SK-N-SH treated with all-trans-retinoic acid at 6 μM for 48 hours (cell line): ENCODE measurements at regions not wholly inside any gene's neighbourhood (a gene's known extent, or its start where the extent isn't known, plus 50 kb on each side); places are given as distances from the start of the nearest gene placed in this dataset.

Source experiments
- ATAC-seq: fragments of 200-7000 bp; cut with Tn5 transposase; 3 replicates; pipeline ENCODE4 v1.9.1; 2020; ENCODE audit warnings: mild to moderate bottlenecking, moderate library complexity
- ARNTL ChIP-seq: fragments of 450-650 bp; formaldehyde crosslinking; IDR thresholded peaks from 2 replicates; pipeline ENCODE4 v1.5.0; 2020; ENCODE audit warnings: low read depth, mild to moderate bottlenecking, moderate library complexity, borderline replicate concordance
- BACH2 ChIP-seq: fragments of 250-450 bp; sonication (Bioruptor Pico); IDR thresholded peaks from 2 replicates; pipeline ENCODE4 v1.9.0; 2021; ENCODE audit warnings: mild to moderate bottlenecking, borderline replicate concordance
- CSDC2 ChIP-seq: fragments of 250-450 bp; sonication (Bioruptor Pico); IDR thresholded peaks from 2 replicates; pipeline ENCODE4 v1.5.0; 2020; ENCODE audit warnings: mild to moderate bottlenecking, moderate library complexity
- ESRRG ChIP-seq: fragments of 250-450 bp; sonication (Bioruptor Pico); IDR thresholded peaks from 2 replicates; pipeline ENCODE4 v1.6.1; 2021; ENCODE audit warnings: mild to moderate bottlenecking
- GLIS3 ChIP-seq: fragments of 250-450 bp; sonication (Bioruptor Pico); IDR thresholded peaks from 2 replicates; pipeline ENCODE4 v1.5.0; 2020; ENCODE audit warnings: mild to moderate bottlenecking, moderate library complexity
- OSR1 ChIP-seq: fragments of 250-450 bp; sonication (Bioruptor Pico); IDR thresholded peaks from 2 replicates; pipeline ENCODE4 v1.8.0; 2022; ENCODE audit warnings: moderate library complexity, mild to moderate bottlenecking, inconsistent platforms
- PPARA ChIP-seq: fragments of 250-450 bp; sonication (Bioruptor Pico); IDR thresholded peaks from 2 replicates; pipeline ENCODE4 v1.5.0; 2020; ENCODE audit warnings: mild to moderate bottlenecking, borderline replicate concordance
- RARB ChIP-seq: fragments of 250-450 bp; sonication (Bioruptor Pico); IDR thresholded peaks from 2 replicates; pipeline ENCODE4 v1.8.0; 2021; ENCODE audit warnings: mild to moderate bottlenecking, moderate library complexity
- TCF4 ChIP-seq: fragments of 250-450 bp; sonication (Bioruptor Pico); IDR thresholded peaks from 2 replicates; pipeline ENCODE4 v1.8.0; 2021; ENCODE audit warnings: mild to moderate bottlenecking, moderate library complexity, borderline replicate concordance
- TOX ChIP-seq: fragments of 250-450 bp; sonication (Bioruptor Pico); IDR thresholded peaks from 2 replicates; pipeline ENCODE4 v1.8.0; 2021; ENCODE audit warnings: mild to moderate bottlenecking, moderate library complexity, borderline replicate concordance
- ZC3H10 ChIP-seq: fragments of 250-450 bp; sonication (Bioruptor Pico); IDR thresholded peaks from 2 replicates; pipeline ENCODE4 v1.5.1; 2021; ENCODE audit warnings: mild to moderate bottlenecking, moderate library complexity
- ZFP3 ChIP-seq: fragments of 250-450 bp; sonication (Bioruptor Pico); IDR thresholded peaks from 2 replicates; pipeline ENCODE4 v1.5.0; 2020; ENCODE audit warnings: mild to moderate bottlenecking, moderate library complexity
- ZFP30 ChIP-seq: fragments of 450-650 bp; formaldehyde crosslinking; IDR thresholded peaks from 2 replicates; pipeline ENCODE4 v1.5.0; 2022; ENCODE audit warnings: mild to moderate bottlenecking, moderate library complexity
- ZNF565 ChIP-seq: fragments of 450-650 bp; formaldehyde crosslinking; conservative IDR thresholded peaks from 2 replicates; pipeline ENCODE4 v1.5.0; 2020; ENCODE audit warnings: low read depth, mild to moderate bottlenecking, moderate library complexity
- ZNF70 ChIP-seq: fragments of 450-650 bp; formaldehyde crosslinking; IDR thresholded peaks from 2 replicates; pipeline ENCODE4 v1.5.0; 2020; ENCODE audit warnings: mild to moderate bottlenecking, moderate library complexity
- ZNF8 ChIP-seq: fragments of 450-650 bp; formaldehyde crosslinking; IDR thresholded peaks from 2 replicates; pipeline ENCODE4 v1.5.0; 2020; ENCODE audit warnings: mild to moderate bottlenecking, moderate library complexity
- TF ChIP-seq, protein P1 (sequence below): fragments of 250-450 bp; sonication (Bioruptor Pico); IDR thresholded peaks from 2 replicates; pipeline ENCODE4 v1.8.0; 2020; ENCODE audit warnings: mild to moderate bottlenecking, moderate library complexity, borderline replicate concordance
- TF ChIP-seq, protein P2 (sequence below): fragments of 250-450 bp; sonication (Bioruptor Pico); IDR thresholded peaks from 2 replicates; pipeline ENCODE4 v1.5.1; 2021; ENCODE audit warnings: mild to moderate bottlenecking, moderate library complexity
- TF ChIP-seq, protein P3 (sequence below): fragments of 250-450 bp; sonication (Bioruptor Pico); IDR thresholded peaks from 2 replicates; pipeline ENCODE4 v1.8.0; 2021; ENCODE audit warnings: low read depth, mild to moderate bottlenecking, moderate library complexity, borderline replicate concordance
- TF ChIP-seq, protein P4 (sequence below): fragments of 250-450 bp; sonication (Bioruptor Pico); IDR thresholded peaks from 2 replicates; pipeline ENCODE4 v1.5.1; 2020; ENCODE audit warnings: low read depth, mild to moderate bottlenecking, moderate library complexity

DNA sequence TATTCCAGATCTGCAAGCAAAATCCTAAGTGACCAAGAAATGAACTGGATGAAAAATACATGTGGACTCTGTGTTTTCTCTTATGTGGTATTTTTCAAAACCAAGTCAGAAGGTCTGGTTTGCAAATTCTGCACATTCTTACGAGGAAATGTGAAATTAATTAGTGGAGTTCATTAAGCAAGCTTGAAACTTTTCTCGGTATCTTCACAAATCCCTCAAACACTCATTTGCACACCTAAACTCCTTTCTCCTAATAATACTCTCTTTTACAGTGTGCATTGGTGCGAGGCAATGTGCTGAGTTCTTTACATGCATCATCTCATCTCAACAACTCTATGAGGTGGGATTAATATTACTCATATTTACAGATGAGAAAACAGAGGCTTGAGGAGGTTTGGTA lies 82.1 kb downstream of the MTERF1 start (continued):
- TF ChIP-seq BACH2 (CRISPR knock-in tag): no peak

DNA sequence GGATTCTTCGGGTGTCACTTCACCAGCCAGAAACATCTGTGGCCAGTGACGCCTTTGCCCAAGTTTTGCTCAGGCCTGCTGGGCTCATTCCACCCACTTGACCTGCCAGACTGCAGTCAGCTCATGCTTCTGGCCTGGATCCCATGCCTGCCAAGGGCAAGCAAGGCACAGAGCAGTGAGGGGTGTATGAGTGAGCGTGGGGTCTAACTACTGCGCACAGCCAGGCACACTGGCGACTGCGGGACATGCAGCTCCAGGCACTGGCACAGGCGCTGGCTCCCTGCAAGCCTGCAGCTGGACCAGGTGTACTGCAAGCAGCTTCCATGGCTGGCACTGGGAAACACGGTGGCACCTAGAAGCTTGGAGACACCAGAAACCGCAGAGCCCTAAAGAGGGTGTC lies 80.1 kb downstream of the MTERF1 start:
- ATAC-seq: no peak
- TF ChIP-seq CSDC2 (CRISPR knock-in tag) (no peak), ESRRG (no peak), ZNF8 (no peak), ARNTL (no peak), TCF4 (CRISPR knock-in tag) (no peak), ZFP3 (CRISPR knock-in tag) (no peak), ZFP30 (CRISPR knock-in tag) (no peak), BACH2 (CRISPR knock-in tag) (no peak)
- TF ChIP-seq, protein P1, sequence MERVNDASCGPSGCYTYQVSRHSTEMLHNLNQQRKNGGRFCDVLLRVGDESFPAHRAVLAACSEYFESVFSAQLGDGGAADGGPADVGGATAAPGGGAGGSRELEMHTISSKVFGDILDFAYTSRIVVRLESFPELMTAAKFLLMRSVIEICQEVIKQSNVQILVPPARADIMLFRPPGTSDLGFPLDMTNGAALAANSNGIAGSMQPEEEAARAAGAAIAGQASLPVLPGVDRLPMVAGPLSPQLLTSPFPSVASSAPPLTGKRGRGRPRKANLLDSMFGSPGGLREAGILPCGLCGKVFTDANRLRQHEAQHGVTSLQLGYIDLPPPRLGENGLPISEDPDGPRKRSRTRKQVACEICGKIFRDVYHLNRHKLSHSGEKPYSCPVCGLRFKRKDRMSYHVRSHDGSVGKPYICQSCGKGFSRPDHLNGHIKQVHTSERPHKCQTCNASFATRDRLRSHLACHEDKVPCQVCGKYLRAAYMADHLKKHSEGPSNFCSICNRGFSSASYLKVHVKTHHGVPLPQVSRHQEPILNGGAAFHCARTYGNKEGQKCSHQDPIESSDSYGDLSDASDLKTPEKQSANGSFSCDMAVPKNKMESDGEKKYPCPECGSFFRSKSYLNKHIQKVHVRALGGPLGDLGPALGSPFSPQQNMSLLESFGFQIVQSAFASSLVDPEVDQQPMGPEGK: no peak
- TF ChIP-seq, protein P2, sequence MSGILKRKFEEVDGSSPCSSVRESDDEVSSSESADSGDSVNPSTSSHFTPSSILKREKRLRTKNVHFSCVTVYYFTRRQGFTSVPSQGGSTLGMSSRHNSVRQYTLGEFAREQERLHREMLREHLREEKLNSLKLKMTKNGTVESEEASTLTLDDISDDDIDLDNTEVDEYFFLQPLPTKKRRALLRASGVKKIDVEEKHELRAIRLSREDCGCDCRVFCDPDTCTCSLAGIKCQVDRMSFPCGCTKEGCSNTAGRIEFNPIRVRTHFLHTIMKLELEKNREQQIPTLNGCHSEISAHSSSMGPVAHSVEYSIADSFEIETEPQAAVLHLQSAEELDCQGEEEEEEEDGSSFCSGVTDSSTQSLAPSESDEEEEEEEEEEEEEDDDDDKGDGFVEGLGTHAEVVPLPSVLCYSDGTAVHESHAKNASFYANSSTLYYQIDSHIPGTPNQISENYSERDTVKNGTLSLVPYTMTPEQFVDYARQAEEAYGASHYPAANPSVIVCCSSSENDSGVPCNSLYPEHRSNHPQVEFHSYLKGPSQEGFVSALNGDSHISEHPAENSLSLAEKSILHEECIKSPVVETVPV: no peak

DNA sequence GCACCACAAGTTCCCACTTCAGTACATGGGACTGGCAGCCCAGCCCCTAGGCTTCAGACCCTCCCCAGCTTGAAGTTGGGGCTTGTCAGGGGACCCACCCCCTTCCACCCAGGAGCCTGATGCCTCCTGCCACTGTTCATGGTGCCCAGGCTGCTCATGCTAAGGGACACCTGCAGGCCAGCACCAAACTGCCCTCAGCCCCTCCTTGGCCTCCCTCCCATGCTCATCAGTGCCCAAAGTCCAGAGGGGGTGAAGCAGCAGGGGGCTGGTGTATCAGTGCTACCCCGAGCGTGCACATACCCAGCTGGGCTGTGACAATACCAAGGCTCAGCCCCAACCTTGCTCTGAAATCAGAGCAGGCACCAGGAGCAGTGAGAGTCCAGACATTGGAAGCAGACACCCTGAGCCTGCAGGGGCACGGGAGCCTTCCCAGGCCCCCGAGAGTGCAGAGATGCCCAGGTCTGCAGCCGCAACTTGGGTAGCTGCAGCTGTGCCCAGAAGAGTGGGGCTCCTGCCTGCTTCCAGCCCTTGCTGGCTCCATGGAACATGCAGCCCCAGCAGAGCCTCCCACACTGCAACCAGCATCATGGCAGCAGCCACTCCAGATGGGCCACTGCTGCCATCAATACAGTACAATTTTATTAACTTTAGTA lies 79.0 kb downstream of the MTERF1 start:
- TF ChIP-seq, protein P2: no peak
- no peak for ATAC-seq

DNA sequence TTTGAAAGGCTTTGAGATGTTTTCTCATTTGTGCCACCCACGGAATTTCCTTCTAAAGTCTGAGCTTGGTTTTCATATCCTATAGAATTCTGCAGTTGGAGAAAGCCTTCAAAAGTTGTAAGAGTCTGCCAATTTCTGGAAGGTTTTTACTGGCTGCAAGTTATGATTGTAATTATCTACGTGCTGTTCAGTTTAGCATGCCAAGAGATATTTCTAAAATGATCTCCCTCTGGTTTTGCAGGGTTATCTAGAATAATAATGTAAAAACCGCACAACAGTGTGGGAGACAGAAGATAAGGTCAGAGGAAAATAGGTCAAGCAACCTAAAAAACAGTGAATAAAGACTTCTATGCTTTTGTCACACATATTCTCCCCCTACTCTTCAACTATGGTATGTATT lies 69.3 kb downstream of the MTERF1 start:
- TF ChIP-seq ESRRG (no peak), ZFP3 (CRISPR knock-in tag) (no peak), GLIS3 (CRISPR knock-in tag) (no peak), RARB (CRISPR knock-in tag) (no peak), TCF4 (CRISPR knock-in tag) (no peak), TOX (CRISPR knock-in tag) (no peak), ARNTL (no peak), BACH2 (CRISPR knock-in tag) (no peak), PPARA (CRISPR knock-in tag) (no peak), ZC3H10 (no peak), ZNF565 (CRISPR knock-in tag) (no peak), OSR1 (CRISPR knock-in tag) (no peak), ZNF70 (CRISPR knock-in tag) (no peak)
- TF ChIP-seq, protein P3, sequence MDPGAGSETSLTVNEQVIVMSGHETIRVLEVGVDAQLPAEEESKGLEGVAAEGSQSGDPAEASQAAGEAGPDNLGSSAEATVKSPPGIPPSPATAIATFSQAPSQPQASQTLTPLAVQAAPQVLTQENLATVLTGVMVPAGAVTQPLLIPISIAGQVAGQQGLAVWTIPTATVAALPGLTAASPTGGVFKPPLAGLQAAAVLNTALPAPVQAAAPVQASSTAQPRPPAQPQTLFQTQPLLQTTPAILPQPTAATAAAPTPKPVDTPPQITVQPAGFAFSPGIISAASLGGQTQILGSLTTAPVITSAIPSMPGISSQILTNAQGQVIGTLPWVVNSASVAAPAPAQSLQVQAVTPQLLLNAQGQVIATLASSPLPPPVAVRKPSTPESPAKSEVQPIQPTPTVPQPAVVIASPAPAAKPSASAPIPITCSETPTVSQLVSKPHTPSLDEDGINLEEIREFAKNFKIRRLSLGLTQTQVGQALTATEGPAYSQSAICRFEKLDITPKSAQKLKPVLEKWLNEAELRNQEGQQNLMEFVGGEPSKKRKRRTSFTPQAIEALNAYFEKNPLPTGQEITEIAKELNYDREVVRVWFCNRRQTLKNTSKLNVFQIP (CRISPR knock-in tag): no peak
- TF ChIP-seq, protein P1: no peak
- TF ChIP-seq, protein P4, sequence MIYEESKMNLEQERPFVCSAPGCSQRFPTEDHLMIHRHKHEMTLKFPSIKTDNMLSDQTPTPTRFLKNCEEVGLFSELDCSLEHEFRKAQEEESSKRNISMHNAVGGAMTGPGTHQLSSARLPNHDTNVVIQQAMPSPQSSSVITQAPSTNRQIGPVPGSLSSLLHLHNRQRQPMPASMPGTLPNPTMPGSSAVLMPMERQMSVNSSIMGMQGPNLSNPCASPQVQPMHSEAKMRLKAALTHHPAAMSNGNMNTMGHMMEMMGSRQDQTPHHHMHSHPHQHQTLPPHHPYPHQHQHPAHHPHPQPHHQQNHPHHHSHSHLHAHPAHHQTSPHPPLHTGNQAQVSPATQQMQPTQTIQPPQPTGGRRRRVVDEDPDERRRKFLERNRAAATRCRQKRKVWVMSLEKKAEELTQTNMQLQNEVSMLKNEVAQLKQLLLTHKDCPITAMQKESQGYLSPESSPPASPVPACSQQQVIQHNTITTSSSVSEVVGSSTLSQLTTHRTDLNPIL (CRISPR knock-in tag): no peak
- TF ChIP-seq, protein P2: no peak
- no peak for ATAC-seq
